Activated naive CD4-positive, alpha-beta T cell (primary cell): ENCODE measurements at regions not wholly inside any gene's neighbourhood (a gene's known extent, or its start where the extent isn't known, plus 50 kb on each side); places are given as distances from the start of the nearest gene placed in this dataset.

Experiments
- DNase-seq, 4 experiments: peaks; one replicate each; lab custom pipeline; 2025; lab: John Stamatoyannopoulos, UW

- no peak for DNase-seq
These were observed 527.9 kb upstream of the MDFIC2 start for GRCh38 chr3:70840106-70840870.

GRCh38 chr3:70833239-70833960 lies 521.0 kb upstream of the MDFIC2 start:
- DNase-seq, result no peak

DNA sequence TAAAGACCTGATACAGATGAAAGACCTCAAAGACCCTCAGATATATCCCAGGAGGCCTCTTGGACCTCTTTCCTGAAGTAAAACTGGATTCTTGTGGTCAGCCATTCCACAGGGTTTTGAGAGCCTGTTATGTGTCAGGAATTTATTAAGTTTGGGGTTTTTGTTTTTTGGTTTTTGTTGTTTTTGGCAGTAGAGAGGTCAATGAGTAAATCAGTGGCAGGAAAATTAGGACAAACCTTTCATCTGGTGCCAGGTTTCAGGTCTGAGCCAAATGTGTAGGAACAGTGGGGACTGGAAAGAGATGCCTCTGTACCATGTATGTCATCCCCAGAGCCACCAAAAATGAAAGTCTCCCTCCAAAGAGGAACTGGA lies 520.4 kb upstream of the MDFIC2 start:
- no peak for DNase-seq

DNA sequence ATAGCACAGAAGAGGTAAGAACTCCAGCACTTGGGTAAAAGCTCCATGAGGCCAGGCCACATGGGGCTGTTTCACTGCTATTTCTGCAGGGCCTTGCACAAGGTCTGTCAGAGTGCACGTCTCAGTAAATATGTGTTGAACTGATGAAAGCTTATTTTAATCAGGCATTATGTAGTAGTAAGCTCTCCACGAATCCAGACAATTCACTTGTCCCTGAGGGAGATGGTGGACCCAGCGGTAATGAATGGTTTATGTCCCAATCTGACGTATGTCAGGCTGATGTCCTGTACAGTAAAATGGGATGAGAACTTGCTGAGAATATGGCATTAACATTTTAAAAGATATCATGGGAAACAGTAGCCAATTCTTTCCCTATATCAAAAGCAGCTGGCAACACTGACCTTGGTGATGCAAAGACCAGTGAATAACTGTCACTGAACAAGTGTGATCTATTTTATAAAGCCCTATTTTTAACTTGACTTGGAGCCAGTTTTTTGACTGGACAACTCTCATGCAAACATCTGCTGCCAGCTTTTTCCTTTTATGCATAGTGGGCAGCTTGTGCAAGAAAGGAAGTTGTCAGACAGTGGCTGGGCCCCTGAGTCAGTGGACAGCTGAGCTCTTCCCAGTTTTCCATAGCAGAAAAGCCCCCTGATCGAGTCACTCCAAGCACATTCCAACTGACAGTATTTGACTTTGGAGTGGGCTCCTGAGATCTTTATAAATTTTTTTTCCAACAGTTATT lies 519.8 kb upstream of the MDFIC2 start:
- DNase-seq, result no peak

- DNase-seq, result no peak
These were observed 516.7 kb upstream of the MDFIC2 start for GRCh38 chr3:70829092-70829491.

GRCh38 chr3:70824773-70825172 lies 512.3 kb upstream of the MDFIC2 start:
- DNase-seq, result no peak

- no peak for DNase-seq
These were observed 511.6 kb upstream of the MDFIC2 start for GRCh38 chr3:70824078-70824477.

DNA sequence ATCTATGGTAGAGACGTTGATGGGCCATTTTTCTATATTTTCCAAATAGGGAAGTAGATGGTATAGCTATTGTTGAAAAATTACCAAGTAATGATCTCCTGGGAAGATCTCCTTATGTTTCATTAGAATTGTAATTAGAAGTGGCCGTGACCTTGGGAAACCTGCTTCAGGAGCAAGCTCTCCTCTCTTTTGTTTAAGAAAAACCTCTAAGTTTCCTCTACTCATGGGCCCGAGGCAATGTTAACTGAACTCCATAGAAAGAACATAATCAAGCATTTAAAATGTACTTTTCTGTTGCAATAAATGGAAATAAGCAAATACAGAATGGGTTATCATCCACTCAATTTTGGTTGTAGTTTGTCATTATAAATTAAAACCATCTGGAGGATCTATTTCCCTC lies 511.2 kb upstream of the MDFIC2 start:
- no peak for DNase-seq

DNA sequence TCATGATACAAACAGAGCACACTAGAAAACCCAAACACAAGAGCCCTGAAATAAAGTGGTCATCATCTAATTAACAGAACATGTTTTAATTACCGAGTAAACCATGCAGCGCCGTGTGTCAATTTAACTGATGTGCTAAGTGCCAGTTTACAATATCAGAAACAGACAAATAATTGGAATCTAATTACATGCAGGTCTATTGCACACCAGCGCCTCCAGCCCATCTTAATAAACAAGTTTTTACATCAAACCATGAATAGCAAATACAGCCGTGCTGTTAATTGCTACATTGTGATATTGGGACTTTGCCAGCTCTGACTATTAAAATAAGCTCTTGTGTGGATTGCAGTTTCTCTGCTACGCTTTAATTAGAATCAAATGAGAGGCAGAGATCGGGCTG lies 510.2 kb upstream of the MDFIC2 start:
- no peak for DNase-seq

- DNase-seq, result no peak
These were observed 509.2 kb upstream of the MDFIC2 start for GRCh38 chr3:70821602-70822001.

DNA sequence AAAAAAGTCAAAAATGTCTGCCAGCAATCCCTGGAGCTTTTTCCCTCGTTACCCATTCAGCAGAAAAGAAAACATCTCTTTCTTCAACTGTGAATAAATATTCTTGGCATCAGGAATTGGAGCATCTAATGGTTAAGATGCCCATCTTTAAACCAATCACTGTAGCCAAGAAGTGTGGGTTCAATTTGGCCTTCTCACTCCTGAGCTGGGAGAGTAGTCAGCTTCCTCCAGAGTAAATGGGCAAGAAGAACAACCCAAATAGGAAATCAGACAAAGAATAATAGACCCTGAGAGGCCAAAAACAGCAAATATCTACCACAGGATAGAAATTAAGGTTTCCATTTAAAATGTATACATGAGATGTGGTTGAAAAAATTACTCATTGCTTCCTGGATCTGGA lies 508.0 kb upstream of the MDFIC2 start:
- DNase-seq, result no peak

- DNase-seq, result no peak
These were observed 505.7 kb upstream of the MDFIC2 start for GRCh38 chr3:70818145-70818544.

GRCh38 chr3:70816346-70816745 lies 503.9 kb upstream of the MDFIC2 start:
- DNase-seq, result no peak

DNA sequence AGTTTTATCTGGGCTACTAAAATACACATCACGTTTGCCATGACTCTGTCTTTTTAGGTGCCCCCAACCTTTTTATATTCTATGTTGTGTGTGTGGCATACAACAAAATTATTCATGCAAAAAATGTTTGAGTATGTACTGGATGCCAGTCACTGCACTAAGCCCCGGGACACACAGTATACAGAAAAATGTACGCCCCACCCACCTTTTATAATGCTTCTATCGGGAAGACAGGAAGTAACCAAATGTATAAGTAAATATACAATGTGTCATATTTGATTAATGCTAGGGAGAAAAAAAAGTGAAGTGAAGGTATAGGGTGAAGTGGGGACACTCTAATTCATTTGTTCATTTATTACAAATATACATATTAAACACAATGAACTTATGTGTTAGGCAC lies 503.4 kb upstream of the MDFIC2 start:
- no peak for DNase-seq

DNA sequence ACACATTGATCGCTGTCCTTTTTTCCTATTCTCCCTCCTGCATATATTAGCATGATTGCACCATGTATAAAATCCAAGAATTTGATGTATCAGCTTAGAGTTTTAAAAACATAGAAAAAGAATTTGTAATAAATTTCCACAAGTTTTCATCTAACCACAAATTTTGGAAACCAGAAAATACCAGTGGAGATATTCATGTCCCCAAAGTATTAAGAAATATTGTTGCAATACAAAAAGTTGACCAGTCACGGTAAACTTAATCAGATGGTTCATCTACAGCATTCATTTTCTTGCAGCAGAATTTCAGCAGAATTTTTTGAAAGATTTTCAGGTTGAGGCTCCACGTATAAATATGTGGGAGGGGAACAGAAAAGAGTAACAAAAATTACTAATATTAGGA lies 500.9 kb upstream of the MDFIC2 start:
- no peak for DNase-seq

DNA sequence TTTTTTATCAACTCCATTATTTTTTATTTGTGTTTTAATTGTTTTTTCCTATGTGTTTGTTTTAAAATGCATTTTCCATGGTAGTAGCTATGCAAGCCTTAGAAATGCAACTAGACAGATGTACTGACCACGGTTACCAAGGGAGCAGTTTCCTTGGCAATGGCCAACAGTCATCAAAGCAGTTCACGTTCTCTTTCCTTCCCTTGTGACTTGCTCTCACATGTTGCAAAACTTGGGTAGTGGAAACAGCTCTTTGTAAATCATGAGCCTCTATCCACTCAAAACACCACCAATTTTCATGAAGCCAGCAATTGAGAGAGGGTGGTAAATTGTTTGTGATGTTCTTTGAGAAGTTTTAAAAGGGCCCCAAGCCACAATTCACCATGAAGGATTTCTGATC lies 499.4 kb upstream of the MDFIC2 start:
- no peak for DNase-seq

DNA sequence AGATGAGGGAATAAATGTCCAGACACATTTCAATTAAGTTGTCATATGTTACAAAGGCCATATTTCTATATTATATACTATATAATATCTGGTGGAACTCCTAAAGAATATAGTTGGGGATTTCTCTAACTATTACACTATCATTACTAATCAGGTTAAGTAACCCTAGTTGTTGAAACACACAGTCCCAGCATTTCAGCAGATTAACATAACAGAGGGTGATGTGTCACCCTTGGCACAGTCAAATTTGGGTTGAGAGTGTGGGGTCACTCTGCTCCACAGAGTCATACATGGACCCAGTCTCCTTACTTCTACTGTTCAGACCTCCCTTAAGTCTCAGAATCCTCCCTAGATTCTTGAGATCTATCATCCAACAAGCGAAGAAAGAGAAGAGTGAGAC lies 496.4 kb upstream of the MDFIC2 start:
- no peak for DNase-seq

DNA sequence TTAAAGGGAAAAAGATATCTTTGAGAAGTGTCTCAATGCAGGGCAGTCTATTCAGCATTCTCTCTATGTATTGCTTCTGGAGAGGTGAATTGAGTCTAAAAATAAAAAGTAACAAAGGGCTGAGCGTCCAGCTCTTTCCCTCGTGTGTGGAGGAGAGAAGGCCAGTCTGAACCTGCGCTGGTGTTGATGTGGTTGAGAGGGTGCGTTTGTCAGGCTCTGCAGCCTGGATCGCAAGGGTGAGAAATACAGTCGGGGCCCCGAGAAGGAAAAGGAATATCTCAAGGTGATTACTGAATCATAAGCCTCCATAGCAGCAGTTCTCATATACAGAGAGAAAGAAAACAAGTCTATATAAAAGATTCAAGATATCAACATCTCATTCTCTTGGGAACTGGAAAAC lies 494.1 kb upstream of the MDFIC2 start:
- no peak for DNase-seq

GRCh38 chr3:70806021-70806420 lies 493.6 kb upstream of the MDFIC2 start:
- no peak for DNase-seq

- no peak for DNase-seq
These were observed 492.8 kb upstream of the MDFIC2 start for GRCh38 chr3:70805061-70805889.

GRCh38 chr3:70803891-70804290 lies 491.5 kb upstream of the MDFIC2 start:
- no peak for DNase-seq

GRCh38 chr3:70803319-70803718 lies 490.9 kb upstream of the MDFIC2 start:
- no peak for DNase-seq
